ENCODE measurements at regions not wholly inside any gene's neighbourhood (a gene's known extent, or its start where the extent isn't known, plus 50 kb on each side); places are given as distances from the start of the nearest gene placed in this dataset.

GRCh38 chr5:87574106-87574505, 161.4 kb upstream of the CCNH start:
- 52 to 63% methylated on average over 1 of the region's 1 CpG for WGBS, 2 donors
- intact Hi-C loops (cut with DNase I), result no loop called here
- Histone ChIP-seq H3K27me3 (no peaks in the 10 kb centered on the region), H3K27ac (no peak overlapping the region), H3K9me3 (no peaks in the 10 kb centered on the region), H3K4me1 (no peaks in the 10 kb centered on the region), H3K4me3 (no peak overlapping the region), H3K36me3 (replicated peaks in 1 of 2; ENCODE audit: insufficient read depth in 1 of 2, low read depth in 2 of 2) (no peaks in the 10 kb centered on the region)
- TF ChIP-seq CTCF (IDR thresholded peaks at IDR 0.05) (no peak), POLR2A (IDR thresholded peaks at IDR 0.05) (no peak)
- no peak for ATAC-seq
- no peak for DNase-seq

DNA sequence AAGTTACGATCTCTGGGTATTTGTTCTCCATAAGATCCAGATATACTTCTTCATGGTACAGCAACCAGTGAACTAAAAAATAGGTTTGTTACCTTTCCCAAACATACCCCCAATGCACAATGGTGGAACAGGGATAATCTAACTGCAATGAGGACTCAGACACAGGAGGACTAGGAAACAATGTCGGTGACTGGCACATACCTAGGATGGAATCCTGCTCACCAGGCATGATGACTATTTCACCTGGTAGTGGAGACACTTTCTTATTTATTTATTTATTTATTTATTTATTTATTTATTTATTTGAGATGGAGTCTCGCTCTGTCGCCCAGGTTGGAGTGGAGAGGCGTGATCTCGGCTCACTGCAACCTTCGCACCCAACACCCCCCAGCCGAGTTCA, 159.9 kb upstream of the CCNH start:
- H3K4me3 ChIP-seq, result no peak overlapping the region
- TF ChIP-seq CTCF (IDR thresholded peaks at IDR 0.05) (no peak), POLR2A (IDR thresholded peaks at IDR 0.05) (no peak)
- WGBS, 2 donors, result 83 to 86% methylated on average over 8 of the region's 8 CpGs
- no peaks in the 10 kb centered on the region for H3K27me3 ChIP-seq
- intact Hi-C loops (cut with DNase I), result no loop called here
- no peaks in the 10 kb centered on the region for H3K36me3 ChIP-seq (replicated peaks in 1 of 2; ENCODE audit: insufficient read depth in 1 of 2, low read depth in 2 of 2)
- no peak for ATAC-seq
- no peaks in the 10 kb centered on the region for H3K9me3 ChIP-seq
- no peaks in the 10 kb centered on the region for H3K4me1 ChIP-seq
- H3K27ac ChIP-seq, result no peak overlapping the region
- no peak for DNase-seq

DNA sequence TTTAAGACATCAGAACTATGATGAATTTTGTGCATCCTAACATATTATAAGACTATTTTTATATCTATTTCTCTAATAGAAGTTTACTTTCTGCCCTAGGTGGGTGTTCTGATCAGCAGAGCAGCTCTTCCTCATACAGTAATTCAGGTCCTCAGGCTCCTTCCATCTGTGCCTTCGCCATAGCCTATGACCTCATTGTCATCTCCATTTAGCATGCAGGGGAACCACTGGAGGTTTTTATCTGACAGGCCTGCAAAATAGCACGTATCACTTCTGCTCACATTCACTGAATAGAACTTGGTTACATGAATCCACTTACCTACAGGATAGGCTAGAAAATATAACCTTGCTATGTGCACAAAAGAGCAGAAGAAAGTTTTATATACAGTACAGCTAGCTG, 159.4 kb upstream of the CCNH start:
- TF ChIP-seq POLR2A (IDR thresholded peaks at IDR 0.05) (no peak), CTCF (IDR thresholded peaks at IDR 0.05) (no peak)
- DNase-seq, result no peak
- no peaks in the 10 kb centered on the region for H3K4me1 ChIP-seq
- H3K36me3 ChIP-seq (replicated peaks in 1 of 2; ENCODE audit: insufficient read depth in 1 of 2, low read depth in 2 of 2), result no peaks in the 10 kb centered on the region
- H3K9me3 ChIP-seq, result no peaks in the 10 kb centered on the region
- no peak for ATAC-seq
- no peaks in the 10 kb centered on the region for H3K27me3 ChIP-seq
- H3K4me3 ChIP-seq, result no peak overlapping the region
- WGBS, 2 donors, result 47 to 58% methylated on average over 2 of the region's 2 CpGs
- intact Hi-C loops (cut with DNase I), result no loop called here
- no peak overlapping the region for H3K27ac ChIP-seq

- H3K36me3 ChIP-seq (replicated peaks in 1 of 2; ENCODE audit: insufficient read depth in 1 of 2, low read depth in 2 of 2), result no peaks in the 10 kb centered on the region
- ATAC-seq (no peak), DNase-seq (no peak)
These were observed 157.6 kb upstream of the CCNH start for GRCh38 chr5:87570366-87570765.

More at GRCh38 chr5:87570366-87570765, 157.6 kb upstream of the CCNH start:
- Histone ChIP-seq H3K4me1 (no peaks in the 10 kb centered on the region), H3K4me3 (no peak overlapping the region), H3K27me3 (no peaks in the 10 kb centered on the region), H3K27ac (no peak overlapping the region), H3K9me3 (no peaks in the 10 kb centered on the region)
- intact Hi-C loops (cut with DNase I), result no loop called here
- TF ChIP-seq POLR2A (IDR thresholded peaks at IDR 0.05), result no peak
- TF ChIP-seq CTCF (IDR thresholded peaks at IDR 0.05), result no peak
- 41 to 58% methylated on average over 1 of the region's 1 CpG for WGBS, 2 donors

All from body of pancreas (tissue), 4 donors.